Neural progenitor cell (in vitro differentiated cells): ENCODE measurements at regions not wholly inside any gene's neighbourhood (a gene's known extent, or its start where the extent isn't known, plus 50 kb on each side); places are given as distances from the start of the nearest gene placed in this dataset.

Experiments
- DNase-seq: peaks from one replicate; pipeline ENCODE4 v3.0.0-alpha.2; 2016; ENCODE audit warnings: low spot score
- H2AFZ ChIP-seq: fragments of 200-600 bp; sonication (generic); replicated peaks from 2 replicates; pipeline ENCODE4 v1.6.1; 2016; ENCODE audit warnings: antibody characterized with exemption
- H3F3A ChIP-seq: fragments of 200-600 bp; sonication (generic); 2 replicates; pipeline ENCODE4 v1.6.1; 2016; ENCODE audit warnings: antibody characterized with exemption, low read depth
- H3K27ac ChIP-seq: fragments of 200-600 bp; sonication (generic); 2 replicates; pipeline ENCODE4 v1.5.1; 2016; ENCODE audit warnings: mild to moderate bottlenecking
- H3K27me3 ChIP-seq: fragments of 200-600 bp; sonication (generic); 2 replicates; pipeline ENCODE4 v1.6.1; 2016; ENCODE audit warnings: mild to moderate bottlenecking, moderate library complexity
- H3K36me3 ChIP-seq: fragments of 200-600 bp; sonication (generic); 2 replicates; pipeline ENCODE4 v1.5.1; 2016
- H3K4me1 ChIP-seq: fragments of 200-600 bp; sonication (generic); 2 replicates; pipeline ENCODE4 v1.6.1; 2016; ENCODE audit warnings: mixed run types
- H3K4me2 ChIP-seq: fragments of 200-600 bp; sonication (generic); 2 replicates; pipeline ENCODE4 v1.6.1; 2016
- H3K4me3 ChIP-seq: fragments of 200-600 bp; sonication (generic); 2 replicates; pipeline ENCODE4 v1.5.1; 2016
- H3K79me2 ChIP-seq: fragments of 200-600 bp; sonication (generic); 2 replicates; pipeline ENCODE4 v1.6.1; 2016; ENCODE audit warnings: low read depth
- H3K9ac ChIP-seq: fragments of 200-600 bp; sonication (generic); 2 replicates; pipeline ENCODE4 v1.6.1; 2016
- H3K9me3 ChIP-seq: fragments of 200-600 bp; sonication (generic); 2 replicates; pipeline ENCODE4 v1.5.1; 2016; ENCODE audit warnings: low read depth
- H4K20me1 ChIP-seq: fragments of 200-600 bp; sonication (generic); 2 replicates; pipeline ENCODE4 v1.6.1; 2016; ENCODE audit warnings: low read depth
- H3K27ac Mint-ChIP-seq: 3 replicates; pipeline ENCODE4 v1.8.0; 2021; ENCODE audit warnings: mixed read lengths
- H3K27me3 Mint-ChIP-seq: 2 replicates; pipeline ENCODE4 v1.8.0; 2022; ENCODE audit warnings: low read depth, mild to moderate bottlenecking, inconsistent platforms, moderate library complexity, mixed read lengths; ENCODE audit not compliant: insufficient read depth
- H3K36me3 Mint-ChIP-seq: 3 replicates; pipeline ENCODE4 v1.8.0; 2021; ENCODE audit warnings: mixed read lengths
- H3K4me1 Mint-ChIP-seq: 3 replicates; pipeline ENCODE4 v1.8.0; 2021; ENCODE audit warnings: mixed read lengths
- H3K4me3 Mint-ChIP-seq: 3 replicates; pipeline ENCODE4 v1.8.0; 2021; ENCODE audit warnings: mild to moderate bottlenecking, moderate library complexity, mixed read lengths
- H3K9me3 Mint-ChIP-seq: 3 replicates; pipeline ENCODE4 v1.8.0; 2020; ENCODE audit warnings: mixed read lengths
- EZH2 ChIP-seq: fragments of 200-600 bp; sonication (generic); IDR thresholded peaks from 2 replicates; pipeline ENCODE4 v1.6.1; 2017; ENCODE audit warnings: antibody characterized with exemption, mild to moderate bottlenecking, moderate library complexity
- EZH2phosphoT487 ChIP-seq: fragments of 200-600 bp; sonication (generic); IDR thresholded peaks from 2 replicates; pipeline ENCODE4 v1.6.1; 2017; ENCODE audit warnings: antibody characterized with exemption
- TF ChIP-seq, protein P1 (sequence below): fragments of 200-600 bp; sonication (generic); IDR thresholded peaks from 2 replicates; pipeline ENCODE4 v1.5.1; 2017; ENCODE audit warnings: antibody characterized with exemption, mild to moderate bottlenecking

DNA sequence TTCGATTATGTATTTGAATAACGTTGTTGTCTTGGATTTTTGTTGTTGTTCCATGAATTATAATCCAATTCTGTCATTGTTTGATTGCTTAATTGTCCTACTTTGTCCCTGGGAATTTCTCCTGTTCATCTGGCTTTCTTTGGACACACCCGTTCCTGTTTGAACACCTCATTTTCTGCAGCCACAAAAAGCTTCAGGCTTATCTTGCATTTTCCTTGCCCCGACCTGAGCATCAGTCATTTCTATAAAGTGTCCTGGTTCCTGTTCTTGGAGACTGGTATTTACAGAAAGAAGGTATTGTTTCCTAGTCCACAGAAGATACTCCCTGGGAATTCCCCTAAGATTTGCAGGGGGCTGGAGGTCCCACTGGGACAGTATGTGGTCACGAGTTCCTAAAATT, 731.8 kb upstream of the ARGLU1 start:
- DNase-seq: no peak

DNA sequence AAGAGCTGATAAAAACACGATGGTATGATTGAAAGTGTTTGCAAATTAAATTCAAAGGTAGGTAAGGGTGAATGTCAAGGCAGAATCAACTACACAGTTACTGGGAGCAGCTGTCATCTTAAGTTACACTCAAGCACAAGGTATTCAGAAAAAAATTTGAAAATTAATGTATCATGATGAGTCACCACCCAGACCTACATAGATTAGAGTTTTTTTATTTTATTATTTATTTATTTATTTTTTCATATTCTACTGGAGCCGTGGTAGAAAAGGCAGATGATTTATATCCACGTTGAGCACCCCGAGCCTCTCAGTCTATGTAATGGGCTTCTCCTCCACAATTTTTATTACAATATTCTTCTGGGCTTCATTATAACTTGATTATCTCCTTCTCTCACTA, 728.9 kb upstream of the ARGLU1 start:
- Mint-ChIP-seq H3K27me3 (no peaks in the 10 kb centered on the region), H3K4me3 (no peak overlapping the region), H3K9me3 (no peaks in the 10 kb centered on the region), H3K36me3 (no peaks in the 10 kb centered on the region), H3K27ac (no peak overlapping the region), H3K4me1 (no peaks in the 10 kb centered on the region)
- Histone ChIP-seq H4K20me1 (no peaks in the 10 kb centered on the region), H3K9ac (no peak overlapping the region), H3K27me3 (no peaks in the 10 kb centered on the region), H3K36me3 (no peaks in the 10 kb centered on the region), H3K4me3 (no peak overlapping the region), H3K4me2 (no peak overlapping the region), H3K79me2 (no peaks in the 10 kb centered on the region), H2AFZ (no peak overlapping the region), H3K27ac (no peak overlapping the region), H3K9me3 (no peaks in the 10 kb centered on the region), H3F3A (no peaks in the 10 kb centered on the region), H3K4me1 (no peaks in the 10 kb centered on the region)
- DNase-seq: no peak
- TF ChIP-seq EZH2phosphoT487 (no peak), EZH2 (no peak)
- TF ChIP-seq, protein P1, sequence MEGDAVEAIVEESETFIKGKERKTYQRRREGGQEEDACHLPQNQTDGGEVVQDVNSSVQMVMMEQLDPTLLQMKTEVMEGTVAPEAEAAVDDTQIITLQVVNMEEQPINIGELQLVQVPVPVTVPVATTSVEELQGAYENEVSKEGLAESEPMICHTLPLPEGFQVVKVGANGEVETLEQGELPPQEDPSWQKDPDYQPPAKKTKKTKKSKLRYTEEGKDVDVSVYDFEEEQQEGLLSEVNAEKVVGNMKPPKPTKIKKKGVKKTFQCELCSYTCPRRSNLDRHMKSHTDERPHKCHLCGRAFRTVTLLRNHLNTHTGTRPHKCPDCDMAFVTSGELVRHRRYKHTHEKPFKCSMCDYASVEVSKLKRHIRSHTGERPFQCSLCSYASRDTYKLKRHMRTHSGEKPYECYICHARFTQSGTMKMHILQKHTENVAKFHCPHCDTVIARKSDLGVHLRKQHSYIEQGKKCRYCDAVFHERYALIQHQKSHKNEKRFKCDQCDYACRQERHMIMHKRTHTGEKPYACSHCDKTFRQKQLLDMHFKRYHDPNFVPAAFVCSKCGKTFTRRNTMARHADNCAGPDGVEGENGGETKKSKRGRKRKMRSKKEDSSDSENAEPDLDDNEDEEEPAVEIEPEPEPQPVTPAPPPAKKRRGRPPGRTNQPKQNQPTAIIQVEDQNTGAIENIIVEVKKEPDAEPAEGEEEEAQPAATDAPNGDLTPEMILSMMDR: no peak

More for the DNA sequence above, 731.8 kb upstream of the ARGLU1 start:
- H3K4me1 Mint-ChIP-seq: no peaks in the 10 kb centered on the region
- Histone ChIP-seq H3K4me1 (no peaks in the 10 kb centered on the region), H3K27ac (no peak overlapping the region), H3K79me2 (no peaks in the 10 kb centered on the region), H3K27me3 (no peaks in the 10 kb centered on the region), H3K36me3 (no peaks in the 10 kb centered on the region), H4K20me1 (no peaks in the 10 kb centered on the region), H3K4me3 (no peak overlapping the region), H3K9me3 (no peaks in the 10 kb centered on the region), H3K9ac (no peak overlapping the region), H2AFZ (no peak overlapping the region), H3K4me2 (no peak overlapping the region), H3F3A (no peaks in the 10 kb centered on the region)
- no peak overlapping the region for H3K27ac Mint-ChIP-seq
- no peaks in the 10 kb centered on the region for H3K27me3 Mint-ChIP-seq
- H3K9me3 Mint-ChIP-seq: no peaks in the 10 kb centered on the region
- no peak for TF ChIP-seq EZH2phosphoT487
- no peak overlapping the region for H3K4me3 Mint-ChIP-seq
- H3K36me3 Mint-ChIP-seq: no peaks in the 10 kb centered on the region

DNA sequence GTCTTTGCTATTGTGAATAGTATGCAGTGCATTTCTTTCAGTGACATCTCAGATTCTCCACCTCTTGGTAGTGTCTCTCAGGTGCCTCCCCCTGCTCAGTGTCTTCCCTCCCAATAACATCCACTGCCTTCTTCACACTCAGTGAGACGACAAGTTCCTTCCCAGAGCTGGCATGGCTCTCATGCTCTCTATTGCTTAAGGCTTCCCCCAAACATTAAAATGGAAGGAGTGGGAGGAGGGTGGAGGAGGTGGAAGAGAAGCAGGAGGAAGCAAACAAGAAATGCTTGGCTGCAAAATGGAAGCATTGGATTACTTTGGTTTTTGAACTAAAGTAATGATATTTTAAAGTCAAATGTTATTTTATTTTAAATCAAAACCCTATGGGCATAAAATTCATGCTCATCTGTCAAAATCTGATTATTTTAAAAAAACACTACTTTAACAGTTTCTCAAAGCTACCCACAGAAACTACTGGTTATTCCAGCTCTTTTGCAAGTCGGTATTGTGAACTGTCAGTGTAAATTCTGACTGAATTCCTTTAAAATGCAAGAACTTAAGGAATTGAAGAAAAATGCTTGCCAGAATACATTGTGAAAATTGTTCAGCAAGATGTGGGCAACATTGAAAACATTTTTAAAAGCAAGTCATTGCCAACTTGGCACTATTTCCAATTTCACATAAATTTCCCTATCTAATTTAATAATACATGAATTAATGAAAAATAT, 727.6 kb upstream of the ARGLU1 start:
- no peaks in the 10 kb centered on the region for H3F3A ChIP-seq
- no peak overlapping the region for H2AFZ ChIP-seq
- Mint-ChIP-seq H3K36me3 (no peaks in the 10 kb centered on the region), H3K4me1 (no peaks in the 10 kb centered on the region), H3K27ac (no peak overlapping the region), H3K27me3 (no peaks in the 10 kb centered on the region), H3K4me3 (no peak overlapping the region), H3K9me3 (no peaks in the 10 kb centered on the region)
- no peaks in the 10 kb centered on the region for H3K27me3 ChIP-seq
- no peak for DNase-seq
- no peak overlapping the region for H3K27ac ChIP-seq
- H3K4me2 ChIP-seq: no peak overlapping the region
- no peaks in the 10 kb centered on the region for H4K20me1 ChIP-seq
- H3K4me3 ChIP-seq: no peak overlapping the region
- no peaks in the 10 kb centered on the region for H3K4me1 ChIP-seq
- no peaks in the 10 kb centered on the region for H3K9me3 ChIP-seq
- no peaks in the 10 kb centered on the region for H3K79me2 ChIP-seq
- no peak overlapping the region for H3K9ac ChIP-seq
- TF ChIP-seq EZH2phosphoT487: no peak
- TF ChIP-seq, protein P1: no peak
- no peak for TF ChIP-seq EZH2
- H3K36me3 ChIP-seq: no peaks in the 10 kb centered on the region

DNA sequence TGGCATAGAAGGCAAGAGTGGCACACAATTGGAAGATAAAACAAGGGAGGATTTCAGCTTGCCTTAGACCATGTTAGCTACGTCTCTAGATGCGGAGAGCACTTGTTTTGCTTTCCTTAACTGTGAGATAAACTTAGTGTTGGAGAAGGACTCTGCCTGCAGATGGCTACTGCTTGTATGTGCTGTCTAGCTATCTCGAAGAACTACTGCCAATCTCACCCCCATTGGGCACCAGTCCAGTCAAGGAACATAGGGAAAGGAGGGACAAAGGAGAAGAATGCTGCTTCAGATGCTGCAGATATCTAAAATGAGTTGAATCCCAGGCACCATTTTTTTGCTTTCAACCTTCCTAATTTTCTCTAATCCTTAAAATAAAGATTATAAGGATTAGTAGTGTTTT, 726.0 kb upstream of the ARGLU1 start:
- no peak overlapping the region for H3K4me3 Mint-ChIP-seq
- Histone ChIP-seq H4K20me1 (no peaks in the 10 kb centered on the region), H3K9ac (no peak overlapping the region), H3K9me3 (no peaks in the 10 kb centered on the region), H3F3A (no peaks in the 10 kb centered on the region), H3K4me3 (no peak overlapping the region), H3K79me2 (no peaks in the 10 kb centered on the region), H3K4me1 (no peaks in the 10 kb centered on the region), H3K36me3 (no peaks in the 10 kb centered on the region), H3K4me2 (no peak overlapping the region), H3K27ac (no peak overlapping the region), H2AFZ (no peak overlapping the region), H3K27me3 (no peaks in the 10 kb centered on the region)
- H3K27ac Mint-ChIP-seq: no peak overlapping the region
- H3K9me3 Mint-ChIP-seq: no peaks in the 10 kb centered on the region
- no peak for DNase-seq
- no peak for TF ChIP-seq EZH2
- TF ChIP-seq, protein P1: no peak
- TF ChIP-seq EZH2phosphoT487: no peak
- no peaks in the 10 kb centered on the region for H3K36me3 Mint-ChIP-seq
- no peaks in the 10 kb centered on the region for H3K27me3 Mint-ChIP-seq
- no peaks in the 10 kb centered on the region for H3K4me1 Mint-ChIP-seq
